Osteocyte (in vitro differentiated cells): ENCODE measurements at regions not wholly inside any gene's neighbourhood (a gene's known extent, or its start where the extent isn't known, plus 50 kb on each side); places are given as distances from the start of the nearest gene placed in this dataset.
"Not testable (repeated sequence)": the region's sequence is repeated elsewhere in the genome, so short reads cannot be mapped to it uniquely, and the experiment has no call there.

ENCODE experiments used
- DNase-seq: peaks from one replicate; pipeline ENCODE4 v3.0.0; 2021; ENCODE audit warnings: mixed read lengths; ENCODE audit not compliant: unreplicated experiment; ENCODE audit errors: extremely low spot score
- H3K27ac Mint-ChIP-seq: one replicate; pipeline ENCODE4 v1.8.0; 2021; ENCODE audit warnings: mild to moderate bottlenecking, mixed read lengths; ENCODE audit not compliant: unreplicated experiment
- H3K27me3 Mint-ChIP-seq: one replicate; pipeline ENCODE4 v1.8.0; 2021; ENCODE audit warnings: mixed read lengths; ENCODE audit not compliant: unreplicated experiment
- H3K36me3 Mint-ChIP-seq: one replicate; pipeline ENCODE4 v1.8.0; 2021; ENCODE audit warnings: mixed read lengths; ENCODE audit not compliant: unreplicated experiment
- H3K4me1 Mint-ChIP-seq: one replicate; pipeline ENCODE4 v1.8.0; 2021; ENCODE audit warnings: mixed read lengths; ENCODE audit not compliant: unreplicated experiment
- H3K4me3 Mint-ChIP-seq: one replicate; pipeline ENCODE4 v1.8.0; 2021; ENCODE audit warnings: mild to moderate bottlenecking, moderate library complexity, mixed read lengths; ENCODE audit not compliant: unreplicated experiment
- H3K9me3 Mint-ChIP-seq: one replicate; pipeline ENCODE4 v1.8.0; 2021; ENCODE audit warnings: mixed read lengths; ENCODE audit not compliant: unreplicated experiment
- CTCF ChIP-seq: fragments of 200-600 bp; sonication (generic); IDR thresholded peaks from 2 replicates; pipeline ENCODE4 v1.5.0; 2021; ENCODE audit warnings: antibody characterized with exemption, mild to moderate bottlenecking, moderate library complexity

GRCh38 chr10:28995497-28995896 lies 293.4 kb upstream of the LYZL1 start:
- Mint-ChIP-seq H3K27ac (no peak overlapping the region), H3K4me1 (peaks cover 21% of the 10 kb centered on the region), H3K36me3 (no peaks in the 10 kb centered on the region), H3K27me3 (no peaks in the 10 kb centered on the region), H3K9me3 (no peaks in the 10 kb centered on the region), H3K4me3 (no peak overlapping the region)
- TF ChIP-seq CTCF = no peak
- DNase-seq = no peak

GRCh38 chr10:28996345-28996744 lies 292.5 kb upstream of the LYZL1 start:
- DNase-seq = no peak
- TF ChIP-seq CTCF = no peak
- Mint-ChIP-seq H3K36me3 (no peaks in the 10 kb centered on the region), H3K27me3 (no peaks in the 10 kb centered on the region), H3K27ac (no peak overlapping the region), H3K9me3 (no peaks in the 10 kb centered on the region), H3K4me3 (no peak overlapping the region), H3K4me1 (peaks cover 17% of the 10 kb centered on the region)

- Mint-ChIP-seq H3K27me3 (no peaks in the 10 kb centered on the region), H3K27ac (no peak overlapping the region), H3K4me1 (peaks cover 10% of the 10 kb centered on the region), H3K9me3 (no peaks in the 10 kb centered on the region), H3K36me3 (no peaks in the 10 kb centered on the region), H3K4me3 (no peak overlapping the region)
- no peak for TF ChIP-seq CTCF
- no peak for DNase-seq
These were observed 291.8 kb upstream of the LYZL1 start for GRCh38 chr10:28996947-28997551.

GRCh38 chr10:28997734-28998133 lies 291.1 kb upstream of the LYZL1 start:
- no peak for DNase-seq
- no peak for TF ChIP-seq CTCF
- Mint-ChIP-seq H3K27me3 (no peaks in the 10 kb centered on the region), H3K27ac (no peak overlapping the region), H3K4me3 (no peak overlapping the region), H3K9me3 (no peaks in the 10 kb centered on the region), H3K4me1 (peaks cover 10% of the 10 kb centered on the region), H3K36me3 (no peaks in the 10 kb centered on the region)

GRCh38 chr10:29001801-29002200 lies 287.1 kb upstream of the LYZL1 start:
- no peak overlapping the region for H3K4me3 Mint-ChIP-seq
- H3K27me3 Mint-ChIP-seq = no peaks in the 10 kb centered on the region
- no peak for TF ChIP-seq CTCF
- peaks cover 3% of the 10 kb centered on the region for H3K4me1 Mint-ChIP-seq
- H3K27ac Mint-ChIP-seq = no peak overlapping the region
- peaks cover 5% of the 10 kb centered on the region for H3K9me3 Mint-ChIP-seq
- no peak for DNase-seq
- H3K36me3 Mint-ChIP-seq = no peaks in the 10 kb centered on the region

GRCh38 chr10:29003014-29003413 lies 285.9 kb upstream of the LYZL1 start:
- H3K4me3 Mint-ChIP-seq, H3K9me3 Mint-ChIP-seq, H3K4me1 Mint-ChIP-seq, DNase-seq, H3K36me3 Mint-ChIP-seq, H3K27ac Mint-ChIP-seq, H3K27me3 Mint-ChIP-seq: not testable (repeated sequence)
